CD8-positive, alpha-beta memory T cell (primary cell): ENCODE measurements at regions not wholly inside any gene's neighbourhood (a gene's known extent, or its start where the extent isn't known, plus 50 kb on each side); places are given as distances from the start of the nearest gene placed in this dataset.

Source experiments
- CTCF ChIA-PET: fragments of 350-600 bp; sonication (Branson Sonifier 250); formaldehyde crosslinking; loops from one replicate; lab custom pipeline; 2021; ENCODE audit warnings: antibody characterized with exemption; lab: Charles Lee
- POLR2A ChIA-PET: fragments of 350-600 bp; sonication (Branson Sonifier 250); formaldehyde crosslinking; loops from one replicate; lab custom pipeline; 2021; ENCODE audit warnings: antibody characterized with exemption; lab: Charles Lee
- DNase-seq, 5 donors: peaks; one replicate each; pipeline versions ENCODE4 v3.0.0 to v3.0.0-alpha.2; 2020 to 2022; ENCODE audit warnings: mixed read lengths in 1 of 5
- H3K27ac ChIP-seq: one replicate; pipeline ENCODE4 v1.7.0; 2013; ENCODE audit warnings: low read depth, mild to moderate bottlenecking, low read length, moderate library complexity
- H3K27me3 ChIP-seq: 2 replicates; pipeline ENCODE4 v1.7.0; 2013; ENCODE audit warnings: low read length, mild to moderate bottlenecking; ENCODE audit not compliant: insufficient read depth, poor library complexity, severe bottlenecking
- H3K36me3 ChIP-seq: 2 replicates; pipeline ENCODE4 v1.7.0; 2013; ENCODE audit warnings: mild to moderate bottlenecking, low read length, moderate library complexity; ENCODE audit not compliant: insufficient read depth
- H3K4me1 ChIP-seq: 2 replicates; pipeline ENCODE4 v1.7.0; 2013; ENCODE audit warnings: mild to moderate bottlenecking, low read length, moderate library complexity; ENCODE audit not compliant: insufficient read depth
- H3K4me3 ChIP-seq: 2 replicates; pipeline ENCODE4 v1.7.0; 2013; ENCODE audit warnings: mild to moderate bottlenecking, low read length
- H3K9me3 ChIP-seq: 2 replicates; pipeline ENCODE4 v1.7.0; 2013; ENCODE audit warnings: mild to moderate bottlenecking, low read length
- H3K27ac Mint-ChIP-seq, 8 donors: one replicate each; pipeline ENCODE4 v1.8.0; 2020 to 2021; ENCODE audit warnings: mixed read lengths in 8 of 8, mild to moderate bottlenecking in 6 of 8, inconsistent platforms in 3 of 8, moderate library complexity in 3 of 8
- H3K27me3 Mint-ChIP-seq, 2 donors: one replicate each; pipeline ENCODE4 v1.8.0; 2020 to 2021; ENCODE audit warnings: mixed read lengths in 2 of 2, mild to moderate bottlenecking in 1 of 2, moderate library complexity in 1 of 2
- H3K36me3 Mint-ChIP-seq, 3 donors: one replicate each; pipeline ENCODE4 v1.8.0; 2020 to 2021; ENCODE audit warnings: mixed read lengths in 3 of 3, inconsistent platforms in 1 of 3, mild to moderate bottlenecking in 1 of 3
- H3K4me1 Mint-ChIP-seq, 3 donors: one replicate each; pipeline ENCODE4 v1.8.0; 2020 to 2021; ENCODE audit warnings: mixed read lengths in 3 of 3, inconsistent platforms in 1 of 3, mild to moderate bottlenecking in 1 of 3
- H3K4me3 Mint-ChIP-seq, 7 donors: one replicate each; pipeline ENCODE4 v1.8.0; 2020 to 2021; ENCODE audit warnings: mixed read lengths in 7 of 7, mild to moderate bottlenecking in 6 of 7, moderate library complexity in 4 of 7, inconsistent platforms in 2 of 7
- H3K9me3 Mint-ChIP-seq, 5 donors: one replicate each; pipeline ENCODE4 v1.8.0; 2020 to 2022; ENCODE audit warnings: mixed read lengths in 5 of 5, mild to moderate bottlenecking in 3 of 5, moderate library complexity in 2 of 5, inconsistent platforms in 1 of 5

GRCh38 chr5:40030661-40031060, 605.9 kb upstream of the DAB2 start:
- no peak overlapping the region for H3K27ac ChIP-seq
- no peaks in the 10 kb centered on the region for H3K4me1 ChIP-seq
- CTCF ChIA-PET: no interaction called here
- no peak overlapping the region for H3K27ac Mint-ChIP-seq
- no peaks in the 10 kb centered on the region for H3K36me3 Mint-ChIP-seq
- H3K9me3 Mint-ChIP-seq: no peaks in the 10 kb centered on the region
- no peak for DNase-seq
- POLR2A ChIA-PET: no interaction called here
- H3K27me3 ChIP-seq: no peaks in the 10 kb centered on the region
- H3K9me3 ChIP-seq: no peaks in the 10 kb centered on the region
- H3K4me1 Mint-ChIP-seq: peaks cover 0 to 9% (median 4%) of the 10 kb centered on the region in 3 donors
- peaks cover 5% of the 10 kb centered on the region in 2 donors for H3K27me3 Mint-ChIP-seq
- H3K4me3 Mint-ChIP-seq: no peak overlapping the region
- H3K4me3 ChIP-seq: no peak overlapping the region
- H3K36me3 ChIP-seq: no peaks in the 10 kb centered on the region

GRCh38 chr5:40029711-40030495, 605.1 kb upstream of the DAB2 start:
- Histone ChIP-seq H3K27ac (no peak overlapping the region), H3K4me3 (no peak overlapping the region), H3K4me1 (no peaks in the 10 kb centered on the region), H3K36me3 (no peaks in the 10 kb centered on the region), H3K9me3 (no peaks in the 10 kb centered on the region), H3K27me3 (no peaks in the 10 kb centered on the region)
- no peaks in the 10 kb centered on the region for H3K9me3 Mint-ChIP-seq
- H3K27me3 Mint-ChIP-seq: peaks cover 5% of the 10 kb centered on the region in 2 donors
- POLR2A ChIA-PET: no interaction called here
- H3K4me3 Mint-ChIP-seq: no peak overlapping the region
- CTCF ChIA-PET: no interaction called here
- no peaks in the 10 kb centered on the region for H3K36me3 Mint-ChIP-seq
- no peak for DNase-seq
- no peak overlapping the region for H3K27ac Mint-ChIP-seq
- peaks cover 0 to 9% (median 4%) of the 10 kb centered on the region in 3 donors for H3K4me1 Mint-ChIP-seq

GRCh38 chr5:40027400-40027799, 602.6 kb upstream of the DAB2 start:
- Mint-ChIP-seq H3K4me1 (no peaks in the 10 kb centered on the region), H3K4me3 (no peak overlapping the region), H3K36me3 (no peaks in the 10 kb centered on the region), H3K9me3 (no peaks in the 10 kb centered on the region), H3K27ac (no peak overlapping the region), H3K27me3 (peaks cover 5% of the 10 kb centered on the region in 2 donors)
- Histone ChIP-seq H3K27me3 (no peaks in the 10 kb centered on the region), H3K36me3 (no peaks in the 10 kb centered on the region), H3K4me1 (no peaks in the 10 kb centered on the region), H3K27ac (no peak overlapping the region), H3K4me3 (no peak overlapping the region), H3K9me3 (no peaks in the 10 kb centered on the region)
- DNase-seq: no peak
- ChIA-PET CTCF (no interaction called here), POLR2A (no interaction called here)

- ChIA-PET POLR2A (no interaction called here), CTCF (no interaction called here)
- no peaks in the 10 kb centered on the region for H3K9me3 Mint-ChIP-seq
- no peaks in the 10 kb centered on the region for H3K36me3 Mint-ChIP-seq
- peaks cover 3 to 5% of the 10 kb centered on the region in 2 donors for H3K27me3 Mint-ChIP-seq
- H3K9me3 ChIP-seq: no peaks in the 10 kb centered on the region
- H3K27ac Mint-ChIP-seq: no peak overlapping the region
- no peaks in the 10 kb centered on the region for H3K36me3 ChIP-seq
- no peaks in the 10 kb centered on the region for H3K4me1 ChIP-seq
- H3K27me3 ChIP-seq: no peaks in the 10 kb centered on the region
- no peaks in the 10 kb centered on the region for H3K4me1 Mint-ChIP-seq
- no peak overlapping the region for H3K4me3 Mint-ChIP-seq
- no peak overlapping the region for H3K4me3 ChIP-seq
- no peak for DNase-seq
- no peak overlapping the region for H3K27ac ChIP-seq
These were observed 600.8 kb upstream of the DAB2 start for GRCh38 chr5:40025586-40025985.

GRCh38 chr5:40022057-40022456, 597.3 kb upstream of the DAB2 start:
- Mint-ChIP-seq H3K4me1 (no peaks in the 10 kb centered on the region), H3K4me3 (no peak overlapping the region), H3K9me3 (no peaks in the 10 kb centered on the region), H3K27me3 (no peaks in the 10 kb centered on the region), H3K27ac (no peak overlapping the region), H3K36me3 (no peaks in the 10 kb centered on the region)
- Histone ChIP-seq H3K27me3 (no peaks in the 10 kb centered on the region), H3K4me3 (no peak overlapping the region), H3K9me3 (no peaks in the 10 kb centered on the region), H3K36me3 (no peaks in the 10 kb centered on the region), H3K4me1 (no peaks in the 10 kb centered on the region), H3K27ac (no peak overlapping the region)
- ChIA-PET POLR2A (no interaction called here), CTCF (no interaction called here)
- DNase-seq: no peak

- no peaks in the 10 kb centered on the region for H3K9me3 ChIP-seq
- H3K27ac Mint-ChIP-seq: no peak overlapping the region
- no peak overlapping the region for H3K4me3 ChIP-seq
- H3K36me3 Mint-ChIP-seq: no peaks in the 10 kb centered on the region
- H3K27me3 ChIP-seq: no peaks in the 10 kb centered on the region
- DNase-seq: no peak
- ChIA-PET POLR2A (no interaction called here), CTCF (no interaction called here)
- H3K27me3 Mint-ChIP-seq: no peaks in the 10 kb centered on the region
- no peaks in the 10 kb centered on the region for H3K4me1 ChIP-seq
- no peak overlapping the region for H3K27ac ChIP-seq
- H3K4me1 Mint-ChIP-seq: no peaks in the 10 kb centered on the region
- H3K36me3 ChIP-seq: no peaks in the 10 kb centered on the region
- H3K4me3 Mint-ChIP-seq: no peak overlapping the region
- H3K9me3 Mint-ChIP-seq: no peaks in the 10 kb centered on the region
These were observed 596.2 kb upstream of the DAB2 start for GRCh38 chr5:40021007-40021406.

GRCh38 chr5:40017918-40018317, 593.1 kb upstream of the DAB2 start:
- H3K27ac Mint-ChIP-seq: no peak overlapping the region
- Histone ChIP-seq H3K36me3 (no peaks in the 10 kb centered on the region), H3K4me3 (no peak overlapping the region), H3K9me3 (no peaks in the 10 kb centered on the region), H3K27ac (no peak overlapping the region), H3K27me3 (no peaks in the 10 kb centered on the region), H3K4me1 (no peaks in the 10 kb centered on the region)
- no peaks in the 10 kb centered on the region for H3K27me3 Mint-ChIP-seq
- ChIA-PET POLR2A (no interaction called here), CTCF (no interaction called here)
- no peak overlapping the region for H3K4me3 Mint-ChIP-seq
- no peaks in the 10 kb centered on the region for H3K36me3 Mint-ChIP-seq
- H3K9me3 Mint-ChIP-seq: no peaks in the 10 kb centered on the region
- H3K4me1 Mint-ChIP-seq: no peaks in the 10 kb centered on the region
- no peak for DNase-seq

- no peaks in the 10 kb centered on the region for H3K36me3 Mint-ChIP-seq
- no peak overlapping the region for H3K4me3 Mint-ChIP-seq
- H3K9me3 ChIP-seq: no peaks in the 10 kb centered on the region
- H3K9me3 Mint-ChIP-seq: no peaks in the 10 kb centered on the region
- no peak overlapping the region for H3K4me3 ChIP-seq
- ChIA-PET CTCF (no interaction called here), POLR2A (no interaction called here)
- no peak overlapping the region for H3K27ac Mint-ChIP-seq
- no peak for DNase-seq
- H3K4me1 Mint-ChIP-seq: no peaks in the 10 kb centered on the region
- H3K36me3 ChIP-seq: no peaks in the 10 kb centered on the region
- no peaks in the 10 kb centered on the region for H3K4me1 ChIP-seq
- no peak overlapping the region for H3K27ac ChIP-seq
- no peaks in the 10 kb centered on the region for H3K27me3 ChIP-seq
- H3K27me3 Mint-ChIP-seq: no peaks in the 10 kb centered on the region
These were observed 592.4 kb upstream of the DAB2 start for GRCh38 chr5:40017135-40017534.
